ENCODE measurements at regions not wholly inside any gene's neighbourhood (a gene's known extent, or its start where the extent isn't known, plus 50 kb on each side); places are given as distances from the start of the nearest gene placed in this dataset.
"Not testable (repeated sequence)": the region's sequence is repeated elsewhere in the genome, so short reads cannot be mapped to it uniquely, and the experiment has no call there.

GRCh38 chr15:61396235-61396919 lies 167.3 kb upstream of the RORA start:
- H3K4me3 ChIP-seq (ENCODE audit: low read length) = no peak overlapping the region
- DNase-seq (ENCODE audit: low read depth, low spot score) = no peak

DNA sequence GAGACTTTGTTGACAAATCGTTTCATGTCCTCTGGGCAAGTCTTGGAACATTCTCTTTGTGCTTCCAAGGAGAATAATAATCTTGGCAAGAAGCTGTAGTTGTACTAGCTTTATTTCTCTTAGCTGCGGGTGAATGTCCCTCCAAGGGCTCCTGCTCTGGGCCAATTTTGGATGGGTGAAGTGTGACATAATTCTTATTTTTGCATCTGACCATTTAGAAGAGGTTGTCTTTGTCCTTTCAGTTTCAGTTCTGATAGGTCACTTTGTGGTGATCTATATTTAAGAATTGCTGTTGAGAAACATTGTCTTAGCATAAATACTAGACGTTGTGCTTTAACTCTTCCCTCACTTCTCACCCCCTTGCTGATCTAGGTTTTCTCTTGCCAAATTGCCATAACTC lies 164.8 kb upstream of the RORA start:
- H3K4me3 ChIP-seq (ENCODE audit: low read length) = no peak overlapping the region
- no peak for DNase-seq (ENCODE audit: low read depth, low spot score)

DNA sequence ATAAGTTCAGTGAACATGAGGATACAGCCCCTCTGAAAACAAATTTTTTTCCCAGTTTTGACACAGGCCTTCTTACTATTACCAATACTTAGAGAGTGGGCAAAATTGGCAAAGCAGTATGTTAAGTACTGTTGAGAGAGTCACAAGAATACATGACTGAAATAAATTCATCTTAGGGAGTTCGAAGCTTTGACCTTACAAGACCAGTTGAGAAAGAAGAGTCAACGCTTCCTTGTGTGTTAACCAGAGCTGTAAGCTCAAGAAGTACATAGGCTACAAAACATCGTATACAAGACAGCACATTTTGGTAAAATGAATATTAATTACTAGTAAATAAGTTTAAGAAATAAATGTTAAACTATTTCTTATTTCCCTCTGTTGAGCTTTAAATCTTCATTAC lies 164.4 kb upstream of the RORA start:
- DNase-seq (ENCODE audit: low read depth, low spot score) = no peak
- no peak overlapping the region for H3K4me3 ChIP-seq (ENCODE audit: low read length)

- no peak overlapping the region for H3K4me3 ChIP-seq (ENCODE audit: low read length)
- DNase-seq (ENCODE audit: low read depth, low spot score) = no peak
Measured at GRCh38 chr15:61390138-61390537, 161.0 kb upstream of the RORA start.

DNA sequence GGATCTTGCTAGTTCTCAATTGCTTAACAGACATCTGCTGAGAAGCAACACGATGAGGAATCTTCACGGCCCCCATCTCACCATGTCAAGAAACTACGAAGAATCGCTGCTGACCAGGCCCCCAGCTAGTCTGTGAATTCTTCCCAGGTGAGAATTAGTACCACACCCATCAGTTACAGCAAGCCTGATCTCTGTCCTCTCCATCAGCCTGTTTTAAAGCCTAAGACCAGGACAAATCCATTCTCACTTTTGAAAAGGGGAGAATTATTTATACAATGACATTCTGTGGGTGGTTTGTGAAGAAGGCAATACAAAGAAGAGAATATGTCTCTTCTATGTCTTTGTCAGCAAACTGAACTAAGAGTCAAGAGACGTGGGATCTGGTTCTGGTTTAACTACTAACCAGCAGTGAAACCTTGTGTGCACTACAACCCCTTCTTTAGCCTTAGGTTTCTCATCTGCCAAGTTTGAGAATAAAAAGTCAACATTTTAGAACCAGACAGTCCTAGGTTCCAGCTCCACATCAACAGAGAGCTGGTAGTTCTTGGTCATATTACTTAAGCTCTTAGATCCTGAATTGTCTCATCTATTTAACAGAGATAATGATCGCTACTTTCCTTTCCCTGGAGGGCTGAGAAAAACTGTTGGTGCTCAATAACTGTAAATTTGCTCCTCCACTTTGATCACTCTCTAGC lies 160.4 kb upstream of the RORA start:
- no peak overlapping the region for H3K4me3 ChIP-seq (ENCODE audit: low read length)
- DNase-seq (ENCODE audit: low read depth, low spot score) = no peak

DNA sequence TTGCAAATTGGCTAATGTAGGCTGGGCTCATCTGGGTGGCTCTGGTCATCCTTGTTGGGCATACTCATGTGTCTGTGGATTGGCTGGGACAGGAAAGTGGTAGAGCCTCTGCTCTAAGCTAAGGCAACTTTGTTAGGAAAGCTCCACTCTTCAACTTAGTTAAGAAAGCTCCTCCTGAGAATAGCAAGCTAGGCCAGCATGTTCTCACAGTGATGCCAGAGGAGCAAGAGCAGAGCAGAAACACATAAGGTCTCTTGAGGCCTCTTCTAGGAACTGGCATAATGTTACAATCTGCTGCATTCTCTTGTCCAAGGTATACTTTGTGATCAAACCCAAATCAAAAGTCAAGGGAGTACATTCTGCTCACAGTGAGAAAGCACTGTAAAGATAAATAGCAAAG lies 158.6 kb upstream of the RORA start:
- DNase-seq (ENCODE audit: low read depth, low spot score) = no peak
- H3K4me3 ChIP-seq (ENCODE audit: low read length) = no peak overlapping the region

DNA sequence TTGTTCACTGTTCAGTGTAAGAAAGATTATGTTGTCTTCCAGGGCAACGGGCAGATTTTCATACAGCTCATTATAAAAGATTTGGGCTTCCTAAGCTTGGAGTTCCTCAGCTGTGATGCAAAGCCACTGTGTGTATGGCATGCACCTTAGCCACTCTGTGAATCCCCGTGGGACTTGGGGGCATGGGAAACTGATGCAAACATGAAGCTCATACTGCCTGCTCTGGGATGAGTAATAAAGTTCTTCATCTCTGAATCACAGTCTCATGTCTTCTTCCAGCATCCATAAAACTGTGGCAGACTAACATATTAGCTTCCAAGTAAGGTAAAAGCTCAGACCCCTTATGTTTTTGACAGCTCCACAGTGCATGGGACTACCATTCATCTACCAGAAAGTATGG lies 154.3 kb upstream of the RORA start:
- H3K4me3 ChIP-seq (ENCODE audit: low read length) = no peak overlapping the region
- no peak for DNase-seq (ENCODE audit: low read depth, low spot score)

DNA sequence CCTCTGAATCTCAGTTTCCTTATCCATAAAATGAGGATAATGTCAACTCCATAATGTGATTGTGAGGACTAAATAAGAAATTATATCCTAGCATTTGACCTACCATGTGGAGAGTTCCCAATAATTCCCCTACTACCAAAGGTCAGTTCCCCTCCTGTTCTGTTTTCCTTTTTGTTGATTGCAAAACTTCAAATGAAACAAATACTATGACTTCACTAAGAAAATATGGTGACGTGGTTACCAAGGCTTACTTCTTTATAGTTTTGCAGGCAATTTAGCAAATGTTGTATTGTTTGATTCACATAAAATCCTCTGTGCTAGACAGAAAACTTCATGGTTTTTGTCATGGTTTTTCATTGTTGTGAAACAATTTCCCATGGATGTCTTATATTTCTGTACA lies 153.8 kb upstream of the RORA start:
- H3K4me3 ChIP-seq (ENCODE audit: low read length) = no peak overlapping the region
- DNase-seq (ENCODE audit: low read depth, low spot score) = no peak

- H3K4me3 ChIP-seq (ENCODE audit: low read length) = no peak overlapping the region
- no peak for DNase-seq (ENCODE audit: low read depth, low spot score)
Measured at GRCh38 chr15:61381501-61381900, 152.4 kb upstream of the RORA start.

- H3K4me3 ChIP-seq (ENCODE audit: low read length) = no peak overlapping the region
- DNase-seq (ENCODE audit: low read depth, low spot score) = no peak
Measured at GRCh38 chr15:61380270-61380669, 151.2 kb upstream of the RORA start.

- H3K4me3 ChIP-seq (ENCODE audit: low read length) = no peak overlapping the region
- no peak for DNase-seq (ENCODE audit: low read depth, low spot score)
Measured at GRCh38 chr15:61379005-61379404, 149.9 kb upstream of the RORA start.

GRCh38 chr15:61376961-61377360 lies 147.9 kb upstream of the RORA start:
- no peak overlapping the region for H3K4me3 ChIP-seq (ENCODE audit: low read length)
- DNase-seq (ENCODE audit: low read depth, low spot score) = no peak

GRCh38 chr15:61376516-61376915 lies 147.4 kb upstream of the RORA start:
- no peak for DNase-seq (ENCODE audit: low read depth, low spot score)

GRCh38 chr15:61374848-61375247 lies 145.7 kb upstream of the RORA start:
- DNase-seq (ENCODE audit: low read depth, low spot score) = no peak
- H3K4me3 ChIP-seq (ENCODE audit: low read length) = no peak overlapping the region

More at GRCh38 chr15:61376516-61376915, 147.4 kb upstream of the RORA start:
- no peak overlapping the region for H3K4me3 ChIP-seq (ENCODE audit: low read length)

DNA sequence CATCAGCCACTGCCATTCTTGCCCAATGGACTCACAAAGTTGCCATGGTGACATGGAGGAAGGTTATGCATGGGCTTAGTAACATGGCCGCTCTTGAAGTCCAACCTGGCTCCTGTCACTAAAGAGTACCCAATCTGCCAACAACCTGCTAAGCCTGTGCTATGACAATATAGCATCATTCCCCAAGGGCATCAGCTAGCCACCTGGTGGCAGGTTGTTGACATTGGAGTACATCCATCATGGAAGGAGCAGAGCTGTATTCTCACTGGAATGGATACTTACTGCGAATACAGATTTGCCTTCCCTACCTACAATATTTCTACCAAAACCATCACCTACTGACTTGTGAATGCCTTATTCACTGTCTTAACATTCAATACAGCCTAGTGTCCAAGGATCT lies 138.9 kb upstream of the RORA start:
- H3K4me3 ChIP-seq (ENCODE audit: low read length) = no peak overlapping the region
- peak; percentile 12 for DNase-seq (ENCODE audit: low read depth, low spot score)

DNA sequence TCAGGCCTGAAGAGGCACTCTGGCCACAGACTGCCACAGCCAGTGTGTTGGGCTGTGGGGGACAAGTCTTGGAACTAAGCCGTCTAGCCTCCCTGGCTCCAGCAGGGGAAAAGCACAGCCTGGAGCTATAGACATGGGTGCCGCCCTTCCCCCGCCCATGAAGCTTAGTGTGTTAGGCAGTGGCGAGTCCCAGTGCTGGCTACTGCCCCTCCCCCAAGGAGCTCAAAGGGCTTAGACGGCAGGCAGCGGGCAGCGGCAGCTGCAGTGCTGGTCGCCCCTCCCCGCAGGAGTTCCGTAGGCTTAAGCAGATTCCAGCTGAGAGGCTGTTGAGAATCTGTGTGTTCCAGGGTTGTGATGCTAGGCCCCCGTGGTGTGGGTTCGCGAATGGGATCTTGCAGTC lies 135.8 kb upstream of the RORA start:
- H3K4me3 ChIP-seq (ENCODE audit: low read length) = no peak overlapping the region
- no peak for DNase-seq (ENCODE audit: low read depth, low spot score)

DNA sequence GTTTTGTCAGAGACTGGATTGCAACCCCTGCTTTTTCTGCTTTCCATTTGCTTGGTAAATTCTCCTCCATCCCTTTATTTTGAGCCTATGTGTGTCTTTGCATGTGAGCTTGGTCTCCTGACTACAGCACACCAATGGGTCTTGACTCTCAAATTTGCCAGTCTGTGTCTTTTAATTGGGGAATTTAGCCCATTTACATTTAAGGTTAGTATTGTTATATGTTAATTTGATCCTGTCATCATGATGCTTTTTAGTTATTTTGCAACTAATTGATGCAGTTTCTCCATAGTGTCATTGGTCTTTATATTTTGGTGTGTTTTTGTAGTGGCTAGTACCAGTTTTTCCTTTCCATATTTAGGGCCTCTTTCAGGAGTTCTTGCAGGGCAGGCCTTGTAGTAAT lies 133.8 kb upstream of the RORA start:
- H3K4me3 ChIP-seq (ENCODE audit: low read length); DNase-seq (ENCODE audit: low read depth, low spot score): not testable (repeated sequence)

GRCh38 chr15:61344293-61344692 lies 115.2 kb upstream of the RORA start:
- H3K4me3 ChIP-seq (ENCODE audit: low read length) = no peak overlapping the region
- no peak for DNase-seq (ENCODE audit: low read depth, low spot score)

DNA sequence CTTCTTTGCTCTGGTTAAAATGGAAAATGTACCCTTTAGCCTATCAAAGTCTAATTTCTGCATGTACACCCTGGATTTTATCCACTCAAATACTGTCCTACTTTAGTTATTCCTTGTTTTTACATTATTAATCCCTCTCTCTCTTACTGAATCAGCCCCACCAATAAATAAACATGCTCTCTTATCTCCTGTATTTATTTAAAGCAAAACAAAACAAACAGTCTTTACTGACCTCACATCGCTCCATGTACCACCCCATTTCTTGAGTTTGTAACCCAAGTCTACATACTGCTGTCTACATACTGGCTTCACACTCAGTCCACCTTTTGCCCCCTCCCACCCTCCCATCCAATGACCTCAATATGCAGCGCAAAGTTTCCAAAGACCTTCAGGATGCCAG lies 113.3 kb upstream of the RORA start:
- H3K4me3 ChIP-seq (ENCODE audit: low read length) = no peak overlapping the region
- DNase-seq (ENCODE audit: low read depth, low spot score) = no peak

- H3K4me3 ChIP-seq (ENCODE audit: low read length) = no peak overlapping the region
- DNase-seq (ENCODE audit: low read depth, low spot score) = no peak
Measured at GRCh38 chr15:61339516-61339915, 110.4 kb upstream of the RORA start.

DNA sequence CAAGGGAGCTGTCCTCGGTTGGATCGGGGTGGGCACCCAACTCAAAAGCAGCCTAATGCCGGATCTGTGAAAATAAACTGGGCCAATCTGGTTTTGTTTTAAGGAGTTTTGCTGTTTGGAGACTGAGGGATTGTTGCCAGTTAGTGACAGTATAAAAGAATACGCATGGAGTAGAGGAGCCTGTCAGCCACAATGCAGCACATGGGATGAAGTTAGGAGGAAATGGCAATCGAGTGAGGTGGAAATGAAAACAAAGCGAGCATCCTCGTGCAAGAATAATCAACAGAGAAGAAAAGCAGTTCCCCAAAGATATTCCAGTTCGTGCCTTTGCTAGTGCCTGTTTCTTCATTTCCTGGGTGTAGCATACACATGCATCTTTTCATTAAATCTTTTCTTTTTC lies 108.4 kb upstream of the RORA start:
- no peak for DNase-seq (ENCODE audit: low read depth, low spot score)
- H3K4me3 ChIP-seq (ENCODE audit: low read length) = no peak overlapping the region

All from Jurkat, Clone E6-1 (cell line).